ENCODE measurements at regions not wholly inside any gene's neighbourhood (a gene's known extent, or its start where the extent isn't known, plus 50 kb on each side); places are given as distances from the start of the nearest gene placed in this dataset.
"Not testable (repeated sequence)": the region's sequence is repeated elsewhere in the genome, so short reads cannot be mapped to it uniquely, and the experiment has no call there.

DNA sequence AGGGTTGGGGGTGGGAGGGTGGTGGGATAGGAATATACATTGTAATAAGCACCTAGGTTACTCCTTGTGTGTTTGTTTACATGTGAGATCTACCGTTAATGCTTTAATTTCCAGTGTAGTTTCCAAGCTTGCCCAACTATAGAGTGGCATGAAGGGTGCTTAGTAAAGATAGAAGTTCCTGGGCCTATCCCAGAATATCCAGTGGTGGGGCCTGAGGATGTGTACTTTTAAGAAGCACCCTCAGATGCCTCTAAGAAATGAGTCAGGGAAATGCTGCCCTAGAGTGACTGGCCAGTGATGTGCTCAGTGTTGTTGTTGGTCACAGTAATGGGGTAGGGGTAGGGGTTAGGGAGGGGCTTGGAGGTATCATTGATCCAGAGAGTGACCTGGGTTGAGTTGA is 141.3 kb downstream of the TSEN15 start:
- Histone ChIP-seq H3K36me3 (replicated peaks in 1 of 2) (no peaks in the 10 kb centered on the region), H3K4me3 (no peak overlapping the region), H3K27ac (no peak overlapping the region), H3K9me3 (replicated peaks in 1 of 3) (no peaks in the 10 kb centered on the region), H3K4me1 (replicated peaks in 1 of 2) (peaks cover 9 to 24% of the 10 kb centered on the region in 2 donors), H3K27me3 (no peaks in the 10 kb centered on the region)
- intact Hi-C loops (cut with DNase I) = no loop called here
- DNase-seq = no peak
- 97 to 100% (median 99%) methylated on average over 1 of the region's 1 CpG for WGBS, 4 donors
- TF ChIP-seq POLR2A (IDR thresholded peaks at IDR 0.05) = no peak
- TF ChIP-seq, protein P1, sequence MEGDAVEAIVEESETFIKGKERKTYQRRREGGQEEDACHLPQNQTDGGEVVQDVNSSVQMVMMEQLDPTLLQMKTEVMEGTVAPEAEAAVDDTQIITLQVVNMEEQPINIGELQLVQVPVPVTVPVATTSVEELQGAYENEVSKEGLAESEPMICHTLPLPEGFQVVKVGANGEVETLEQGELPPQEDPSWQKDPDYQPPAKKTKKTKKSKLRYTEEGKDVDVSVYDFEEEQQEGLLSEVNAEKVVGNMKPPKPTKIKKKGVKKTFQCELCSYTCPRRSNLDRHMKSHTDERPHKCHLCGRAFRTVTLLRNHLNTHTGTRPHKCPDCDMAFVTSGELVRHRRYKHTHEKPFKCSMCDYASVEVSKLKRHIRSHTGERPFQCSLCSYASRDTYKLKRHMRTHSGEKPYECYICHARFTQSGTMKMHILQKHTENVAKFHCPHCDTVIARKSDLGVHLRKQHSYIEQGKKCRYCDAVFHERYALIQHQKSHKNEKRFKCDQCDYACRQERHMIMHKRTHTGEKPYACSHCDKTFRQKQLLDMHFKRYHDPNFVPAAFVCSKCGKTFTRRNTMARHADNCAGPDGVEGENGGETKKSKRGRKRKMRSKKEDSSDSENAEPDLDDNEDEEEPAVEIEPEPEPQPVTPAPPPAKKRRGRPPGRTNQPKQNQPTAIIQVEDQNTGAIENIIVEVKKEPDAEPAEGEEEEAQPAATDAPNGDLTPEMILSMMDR (IDR thresholded peaks at IDR 0.05) = no peak

DNA sequence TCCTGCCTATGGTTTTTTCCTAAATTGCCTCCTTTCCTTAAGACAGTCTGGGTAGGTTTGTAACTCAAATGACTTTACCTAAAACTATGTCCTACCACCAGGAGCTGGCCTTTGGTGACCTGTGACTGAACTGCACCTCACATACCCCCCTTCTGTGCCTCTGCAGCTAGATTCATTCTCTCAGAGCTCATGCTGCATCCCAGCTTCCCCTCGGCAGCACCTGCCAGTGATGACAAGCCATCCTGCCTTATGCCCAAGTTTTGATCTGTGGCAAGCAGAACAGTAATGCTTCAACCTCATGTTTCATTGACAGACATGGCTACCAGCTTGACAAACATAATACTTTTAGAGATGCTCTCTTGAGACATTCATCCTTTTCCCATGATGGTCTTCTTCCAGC is 141.9 kb downstream of the TSEN15 start:
- 70 to 100% (median 90%) methylated on average over 1 of the region's 1 CpG for WGBS, 4 donors
- no peak for TF ChIP-seq POLR2A (IDR thresholded peaks at IDR 0.05)
- TF ChIP-seq, protein P1 (IDR thresholded peaks at IDR 0.05) = no peak
- Histone ChIP-seq H3K27me3 (no peaks in the 10 kb centered on the region), H3K4me1 (replicated peaks in 1 of 2) (peaks cover 9 to 24% of the 10 kb centered on the region in 2 donors), H3K9me3 (replicated peaks in 1 of 3) (no peaks in the 10 kb centered on the region), H3K27ac (no peak overlapping the region), H3K4me3 (no peak overlapping the region), H3K36me3 (replicated peaks in 1 of 2) (no peaks in the 10 kb centered on the region)
- intact Hi-C loops (cut with DNase I) = no loop called here
- no peak for DNase-seq

DNA sequence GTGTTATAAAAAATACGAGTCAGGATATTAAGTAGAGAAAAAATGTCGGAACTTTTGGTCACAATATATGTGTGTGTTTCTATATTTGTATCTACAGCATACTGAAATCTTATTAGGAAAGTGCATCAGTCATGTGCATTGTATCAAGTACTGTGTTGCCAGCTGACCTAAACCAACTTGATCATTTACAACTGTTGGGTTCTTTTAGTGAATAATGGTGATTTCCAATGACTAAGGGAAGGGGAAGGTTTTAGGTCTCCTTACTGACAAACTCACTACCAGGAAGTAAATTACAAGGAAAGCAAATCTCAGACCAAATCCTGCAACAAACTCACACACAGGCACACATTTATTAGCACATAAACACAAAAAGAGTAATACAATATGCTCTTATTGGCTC is 142.7 kb downstream of the TSEN15 start:
- no peaks in the 10 kb centered on the region for H3K27me3 ChIP-seq
- DNase-seq = no peak
- H3K4me1 ChIP-seq (replicated peaks in 1 of 2) = peaks cover 9 to 25% of the 10 kb centered on the region in 2 donors
- no peaks in the 10 kb centered on the region for H3K9me3 ChIP-seq (replicated peaks in 1 of 3)
- no peak for TF ChIP-seq POLR2A (IDR thresholded peaks at IDR 0.05)
- TF ChIP-seq, protein P1 (IDR thresholded peaks at IDR 0.05) = no peak
- H3K27ac ChIP-seq = no peak overlapping the region
- H3K36me3 ChIP-seq (replicated peaks in 1 of 2) = no peaks in the 10 kb centered on the region
- no peak overlapping the region for H3K4me3 ChIP-seq
- 85 to 95% (median 89%) methylated on average over 2 of the region's 2 CpGs for WGBS, 4 donors
- intact Hi-C loops (cut with DNase I) = no loop called here

DNA sequence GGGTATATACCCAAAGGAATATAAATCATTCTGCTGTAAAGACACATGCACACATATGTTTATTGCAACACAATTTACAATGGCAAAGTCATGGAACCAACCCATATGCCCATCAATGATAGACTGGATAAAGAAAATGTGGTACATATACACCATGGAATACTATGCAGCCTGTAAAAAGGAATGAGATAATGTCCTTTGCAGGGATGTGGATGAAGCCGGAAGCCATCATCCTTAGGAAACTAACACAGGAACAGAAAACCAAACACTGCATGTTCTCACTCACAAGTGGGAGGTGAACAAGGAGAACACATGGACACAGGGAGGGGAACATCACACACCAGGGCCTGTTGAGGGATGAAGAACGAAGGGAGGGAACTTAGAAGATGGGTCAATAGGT is 144.2 kb downstream of the TSEN15 start:
- H3K27ac ChIP-seq; H3K36me3 ChIP-seq (replicated peaks in 1 of 2); DNase-seq; intact Hi-C loops (cut with DNase I); H3K9me3 ChIP-seq (replicated peaks in 1 of 3); H3K27me3 ChIP-seq; H3K4me3 ChIP-seq: not testable (repeated sequence)
- WGBS, 4 donors = 88 to 98% (median 94%) methylated on average over 2 of the region's 2 CpGs
- H3K4me1 ChIP-seq (replicated peaks in 1 of 2) = peaks cover 4 to 14% of the 10 kb centered on the region in 2 donors

DNA sequence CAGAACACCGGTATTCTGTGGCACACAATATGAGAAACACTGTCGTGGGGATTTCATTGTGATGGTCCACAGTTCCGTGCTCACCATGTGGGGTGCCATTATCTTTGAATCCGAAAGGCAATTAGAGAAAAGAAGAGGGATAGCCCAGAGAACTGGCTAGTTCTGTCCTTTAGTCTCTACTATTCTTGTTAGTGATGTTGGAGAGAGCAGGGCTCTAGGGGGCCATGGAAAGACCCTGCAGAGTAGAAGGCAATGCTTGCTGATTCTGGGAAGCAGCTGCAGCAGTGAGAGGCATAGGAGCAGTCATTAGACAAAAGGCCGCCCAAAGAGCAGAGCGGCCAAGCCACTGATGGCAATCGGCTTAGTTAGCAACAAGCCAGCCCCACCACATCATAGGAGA is 146.3 kb downstream of the TSEN15 start:
- DNase-seq = no peak
- intact Hi-C loops (cut with DNase I) = no loop called here
- Histone ChIP-seq H3K9me3 (replicated peaks in 1 of 3) (no peaks in the 10 kb centered on the region), H3K36me3 (replicated peaks in 1 of 2) (no peaks in the 10 kb centered on the region), H3K27me3 (no peaks in the 10 kb centered on the region), H3K27ac (no peak overlapping the region), H3K4me1 (replicated peaks in 1 of 2) (peaks cover 0 to 6% of the 10 kb centered on the region in 2 donors), H3K4me3 (no peak overlapping the region)
- TF ChIP-seq, protein P1 (IDR thresholded peaks at IDR 0.05) = no peak
- TF ChIP-seq POLR2A (IDR thresholded peaks at IDR 0.05) = no peak
- 95 to 97% (median 95%) methylated on average over 7 of the region's 7 CpGs for WGBS, 4 donors
